ENCODE measurements at regions not wholly inside any gene's neighbourhood (a gene's known extent, or its start where the extent isn't known, plus 50 kb on each side); places are given as distances from the start of the nearest gene placed in this dataset.

DNA sequence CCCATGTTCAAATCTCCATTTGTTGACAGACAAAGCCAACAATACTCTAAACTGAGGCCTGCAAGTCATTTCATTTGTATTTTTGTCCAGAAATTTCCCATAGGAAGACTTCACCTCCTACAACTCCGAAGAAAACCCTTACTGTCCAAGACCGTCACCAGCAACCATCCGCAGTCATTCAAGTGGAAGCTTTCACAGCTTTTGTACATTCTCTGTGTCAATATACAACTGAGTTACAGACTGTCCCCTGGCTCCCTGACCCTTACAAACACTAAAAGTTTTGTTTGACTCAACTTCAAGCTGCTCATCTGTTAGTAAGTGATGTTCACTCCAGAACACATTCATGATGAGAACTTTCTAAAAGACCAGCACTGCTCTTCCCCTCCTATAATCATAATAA is 210.1 kb downstream of the DEPDC1B start:
- no peak for ATAC-seq (ENCODE audit: insufficient read depth, low FRiP score)
- no peak overlapping the region for H3K9ac ChIP-seq (ENCODE audit: insufficient read depth in 1 of 2, low read length in 2 of 2)
- H3K36me3 ChIP-seq (ENCODE audit: control insufficient read depth in 4 of 4, insufficient read depth in 4 of 4, low read length in 4 of 4) = no peaks in the 10 kb centered on the region
- H3K9me3 ChIP-seq (ENCODE audit: control insufficient read depth in 4 of 4, insufficient read depth in 3 of 4, low read length in 3 of 4) = peaks cover 0 to 2% (median 0%) of the 10 kb centered on the region in 4 donors
- no peak overlapping the region for H3K27ac ChIP-seq (ENCODE audit: low read depth in 1 of 2, low read length in 1 of 2)
- peaks cover 0 to 6% (median 0%) of the 10 kb centered on the region in 5 donors for H3K4me1 ChIP-seq (ENCODE audit: control insufficient read depth in 5 of 5, insufficient read depth in 5 of 5, low read length in 5 of 5)
- H3K4me3 ChIP-seq = no peak overlapping the region
- no peaks in the 10 kb centered on the region for H3K27me3 ChIP-seq (ENCODE audit: control insufficient read depth in 3 of 3, insufficient read depth in 3 of 3, low read length in 2 of 3)
- 96 to 97% methylated on average over 3 of the region's 3 CpGs for WGBS, 2 donors
- TF ChIP-seq, protein P1, sequence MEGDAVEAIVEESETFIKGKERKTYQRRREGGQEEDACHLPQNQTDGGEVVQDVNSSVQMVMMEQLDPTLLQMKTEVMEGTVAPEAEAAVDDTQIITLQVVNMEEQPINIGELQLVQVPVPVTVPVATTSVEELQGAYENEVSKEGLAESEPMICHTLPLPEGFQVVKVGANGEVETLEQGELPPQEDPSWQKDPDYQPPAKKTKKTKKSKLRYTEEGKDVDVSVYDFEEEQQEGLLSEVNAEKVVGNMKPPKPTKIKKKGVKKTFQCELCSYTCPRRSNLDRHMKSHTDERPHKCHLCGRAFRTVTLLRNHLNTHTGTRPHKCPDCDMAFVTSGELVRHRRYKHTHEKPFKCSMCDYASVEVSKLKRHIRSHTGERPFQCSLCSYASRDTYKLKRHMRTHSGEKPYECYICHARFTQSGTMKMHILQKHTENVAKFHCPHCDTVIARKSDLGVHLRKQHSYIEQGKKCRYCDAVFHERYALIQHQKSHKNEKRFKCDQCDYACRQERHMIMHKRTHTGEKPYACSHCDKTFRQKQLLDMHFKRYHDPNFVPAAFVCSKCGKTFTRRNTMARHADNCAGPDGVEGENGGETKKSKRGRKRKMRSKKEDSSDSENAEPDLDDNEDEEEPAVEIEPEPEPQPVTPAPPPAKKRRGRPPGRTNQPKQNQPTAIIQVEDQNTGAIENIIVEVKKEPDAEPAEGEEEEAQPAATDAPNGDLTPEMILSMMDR (IDR thresholded peaks at IDR 0.05; ENCODE audit: control extremely low read depth, extremely low read depth) = no peak
- no peak for DNase-seq

DNA sequence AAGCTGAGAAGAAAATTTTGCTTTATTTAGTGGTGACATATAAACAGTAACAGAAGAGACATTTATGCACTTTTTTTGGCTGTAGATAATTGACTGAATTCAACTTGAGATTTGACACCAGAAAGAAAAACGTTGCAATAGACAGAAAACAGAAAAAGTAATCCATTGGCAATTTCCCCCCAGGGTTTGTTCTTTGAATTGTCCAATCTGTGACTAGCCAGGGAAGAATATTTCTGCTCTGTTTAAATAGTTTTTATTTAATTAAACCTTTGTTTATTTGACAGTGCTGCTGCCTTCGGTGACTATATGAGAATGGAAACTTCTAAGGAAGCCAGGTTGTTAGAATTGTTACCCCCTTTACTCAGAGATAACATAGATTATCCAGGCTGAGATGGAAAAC is 210.6 kb downstream of the DEPDC1B start:
- H3K4me3 ChIP-seq = no peak overlapping the region
- TF ChIP-seq, protein P1 (IDR thresholded peaks at IDR 0.05; ENCODE audit: control extremely low read depth, extremely low read depth) = no peak
- no peaks in the 10 kb centered on the region for H3K36me3 ChIP-seq (ENCODE audit: control insufficient read depth in 4 of 4, insufficient read depth in 4 of 4, low read length in 4 of 4)
- H3K9ac ChIP-seq (ENCODE audit: insufficient read depth in 1 of 2, low read length in 2 of 2) = no peak overlapping the region
- DNase-seq (no peak), ATAC-seq (ENCODE audit: insufficient read depth, low FRiP score) (no peak)
- no peaks in the 10 kb centered on the region for H3K27me3 ChIP-seq (ENCODE audit: control insufficient read depth in 3 of 3, insufficient read depth in 3 of 3, low read length in 2 of 3)
- 58 to 73% methylated on average over 2 of the region's 2 CpGs for WGBS, 2 donors
- no peak overlapping the region for H3K27ac ChIP-seq (ENCODE audit: low read depth in 1 of 2, low read length in 1 of 2)
- no peaks in the 10 kb centered on the region for H3K9me3 ChIP-seq (ENCODE audit: control insufficient read depth in 4 of 4, insufficient read depth in 3 of 4, low read length in 3 of 4)
- H3K4me1 ChIP-seq (ENCODE audit: control insufficient read depth in 5 of 5, insufficient read depth in 5 of 5, low read length in 5 of 5) = peaks cover 0 to 6% (median 0%) of the 10 kb centered on the region in 5 donors

DNA sequence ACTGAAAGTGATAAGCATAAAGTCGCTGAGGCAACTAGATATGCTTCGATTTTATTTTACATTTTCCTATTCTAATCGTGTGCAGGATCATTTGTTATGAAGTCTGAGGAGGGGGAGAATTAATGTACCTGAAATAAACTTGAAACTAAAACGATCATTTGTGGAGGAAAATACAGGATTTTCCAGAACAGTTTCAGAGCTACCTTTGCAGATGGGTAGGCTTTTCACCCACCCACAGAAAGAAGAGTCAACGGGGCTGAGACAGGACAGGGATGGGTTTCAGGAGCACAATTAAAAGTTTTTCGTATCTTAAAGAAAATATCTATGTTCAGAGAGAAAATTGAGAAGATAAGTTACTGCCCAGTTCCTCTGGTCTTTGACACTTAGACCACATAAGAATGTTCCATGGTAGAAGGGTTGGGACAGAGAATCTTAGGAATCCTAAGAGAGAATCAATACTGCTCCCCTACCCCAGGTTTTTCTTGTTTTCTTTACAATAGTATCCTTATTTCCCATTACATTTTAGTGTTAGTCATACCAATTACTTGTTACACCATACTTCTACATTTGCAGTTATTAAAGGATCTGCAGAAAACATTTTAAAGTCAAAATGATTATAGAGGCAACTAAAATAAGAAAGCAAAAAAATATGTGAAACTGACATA is 211.4 kb downstream of the DEPDC1B start:
- 66 to 89% methylated on average over 6 of the region's 6 CpGs for WGBS, 2 donors
- ATAC-seq (ENCODE audit: insufficient read depth, low FRiP score) (no peak), DNase-seq (no peak)
- Histone ChIP-seq H3K9me3 (ENCODE audit: control insufficient read depth in 4 of 4, insufficient read depth in 3 of 4, low read length in 3 of 4) (no peaks in the 10 kb centered on the region), H3K9ac (ENCODE audit: insufficient read depth in 1 of 2, low read length in 2 of 2) (peak overlapping the region in 1 of 2 donors; percentile 48), H3K36me3 (ENCODE audit: control insufficient read depth in 4 of 4, insufficient read depth in 4 of 4, low read length in 4 of 4) (no peaks in the 10 kb centered on the region), H3K4me3 (no peak overlapping the region), H3K4me1 (ENCODE audit: control insufficient read depth in 5 of 5, insufficient read depth in 5 of 5, low read length in 5 of 5) (peaks cover 0 to 6% (median 0%) of the 10 kb centered on the region in 5 donors), H3K27me3 (ENCODE audit: control insufficient read depth in 3 of 3, insufficient read depth in 3 of 3, low read length in 2 of 3) (no peaks in the 10 kb centered on the region), H3K27ac (ENCODE audit: low read depth in 1 of 2, low read length in 1 of 2) (no peak overlapping the region)
- TF ChIP-seq, protein P1 (IDR thresholded peaks at IDR 0.05; ENCODE audit: control extremely low read depth, extremely low read depth) = no peak

All from lung (tissue), 11 donors.